NB4 (cell line): ENCODE measurements at regions not wholly inside any gene's neighbourhood (a gene's known extent, or its start where the extent isn't known, plus 50 kb on each side); places are given as distances from the start of the nearest gene placed in this dataset.

Source experiments
- CTCF ChIP-seq: IDR thresholded peaks from one replicate; pipeline ENCODE4 v1.5.1; 2012; ENCODE audit warnings: low read depth, low read length
- MAX ChIP-seq: IDR thresholded peaks from 2 replicates; pipeline ENCODE4 v1.6.1; 2011; ENCODE audit warnings: low read depth, low read length
- MYC ChIP-seq: IDR thresholded peaks from 2 replicates; pipeline ENCODE4 v1.6.1; 2011; ENCODE audit warnings: low read depth, low read length
- POLR2A ChIP-seq: IDR thresholded peaks from 2 replicates; pipeline ENCODE4 v1.6.1; 2011; ENCODE audit warnings: mild to moderate bottlenecking; ENCODE audit not compliant: insufficient read length; ENCODE audit errors: extremely low read depth

- no peak for TF ChIP-seq CTCF
- no peak for TF ChIP-seq POLR2A
- TF ChIP-seq MAX, result no peak
- TF ChIP-seq MYC, result no peak
These were observed 225.3 kb upstream of the RIOK2 start for GRCh38 chr5:97408331-97408730.
